ENCODE measurements at regions not wholly inside any gene's neighbourhood (a gene's known extent, or its start where the extent isn't known, plus 50 kb on each side); places are given as distances from the start of the nearest gene placed in this dataset.

- no peak for TF ChIP-seq CTCF (conservative IDR thresholded peaks at IDR 0.05 in 1 of 2, IDR thresholded peaks at IDR 0.05 in 1 of 2; ENCODE audit: low read depth in 1 of 2, low read length in 2 of 2)
- TF ChIP-seq EZH2 (IDR thresholded peaks at IDR 0.05; ENCODE audit: low read length, missing control alignments): no peak
These were observed 1283.6 kb downstream of the FSTL5 start for GRCh38 chr4:160880180-160880579.

All from fibroblast of lung (primary cell).